DMS 273 (cell line): ENCODE measurements at regions not wholly inside any gene's neighbourhood (a gene's known extent, or its start where the extent isn't known, plus 50 kb on each side); places are given as distances from the start of the nearest gene placed in this dataset.
"Not testable (repeated sequence)": the region's sequence is repeated elsewhere in the genome, so short reads cannot be mapped to it uniquely, and the experiment has no call there.

Experiments
- DNase-seq: peaks from one replicate; lab custom pipeline; 2025; ENCODE audit not compliant: unreplicated experiment; lab: John Stamatoyannopoulos, UW

DNA sequence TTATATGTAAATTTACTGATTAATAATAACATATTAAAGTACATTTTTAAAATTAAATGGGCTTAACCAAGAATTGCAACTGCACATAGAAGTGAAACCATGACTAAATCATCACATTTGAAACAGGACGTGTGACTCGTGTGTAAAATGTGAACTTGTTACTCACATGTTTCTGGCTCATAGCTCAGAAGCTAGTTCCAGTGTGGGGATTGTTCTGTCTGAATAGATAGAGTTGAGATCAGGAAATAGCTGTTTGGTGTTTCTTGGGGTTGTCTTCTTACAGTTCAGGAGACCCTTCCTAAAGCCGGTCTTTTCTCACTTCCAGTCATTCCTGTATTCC is 130.9 kb downstream of the LAT start:
- DNase-seq: not testable (repeated sequence)

DNA sequence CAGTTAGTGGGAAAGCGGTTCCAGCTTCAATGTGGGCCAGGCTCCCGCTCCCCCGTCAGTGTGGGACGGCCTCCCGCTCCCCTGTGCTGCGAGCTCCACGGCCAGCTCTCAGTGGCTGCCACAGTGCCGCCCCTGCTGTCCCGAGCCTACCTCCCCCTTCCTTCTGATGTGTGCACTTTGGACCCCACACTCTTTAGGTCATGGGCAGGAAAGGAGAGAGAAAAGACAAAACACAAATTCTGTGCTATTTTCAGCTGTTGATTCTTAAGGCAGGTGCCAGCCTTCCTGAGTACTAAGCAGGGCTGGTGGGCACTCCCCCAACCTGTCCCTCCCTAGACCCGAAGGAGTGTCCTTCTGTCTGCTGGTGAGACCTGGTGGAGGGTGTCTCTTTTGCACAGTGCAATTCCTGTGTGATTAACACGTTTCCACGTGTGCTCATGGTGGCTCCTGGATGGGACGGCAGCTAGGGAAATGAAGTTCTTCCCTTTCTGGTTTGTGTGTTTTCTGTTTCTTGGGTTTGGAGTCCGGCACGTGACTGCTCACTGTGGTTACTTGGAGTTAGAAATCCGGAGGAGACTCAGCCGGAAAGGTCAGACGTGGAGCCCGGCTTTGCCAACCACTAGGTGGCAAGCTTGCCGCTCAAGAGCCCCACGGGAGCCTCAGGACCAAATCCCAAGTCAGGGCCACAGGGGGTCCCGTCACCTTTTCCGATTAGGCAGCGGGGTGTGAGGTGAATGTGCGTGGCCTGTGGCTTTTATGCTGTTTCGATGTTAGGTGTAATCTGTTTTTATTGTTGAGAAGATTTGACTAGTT is 130.3 kb downstream of the LAT start:
- DNase-seq: peak; percentile 53

- DNase-seq: no peak
Observed at GRCh38 chr16:29114574-29114973, 129.7 kb downstream of the LAT start.

GRCh38 chr16:29113446-29113845 is 128.6 kb downstream of the LAT start:
- not testable (repeated sequence) for DNase-seq

- DNase-seq: no peak
Observed at GRCh38 chr16:29112755-29113347, 128.0 kb downstream of the LAT start.

GRCh38 chr16:29111901-29112680 is 127.2 kb downstream of the LAT start:
- DNase-seq: not testable (repeated sequence)

- no peak for DNase-seq
Observed at GRCh38 chr16:29111421-29111820, 126.6 kb downstream of the LAT start.

DNA sequence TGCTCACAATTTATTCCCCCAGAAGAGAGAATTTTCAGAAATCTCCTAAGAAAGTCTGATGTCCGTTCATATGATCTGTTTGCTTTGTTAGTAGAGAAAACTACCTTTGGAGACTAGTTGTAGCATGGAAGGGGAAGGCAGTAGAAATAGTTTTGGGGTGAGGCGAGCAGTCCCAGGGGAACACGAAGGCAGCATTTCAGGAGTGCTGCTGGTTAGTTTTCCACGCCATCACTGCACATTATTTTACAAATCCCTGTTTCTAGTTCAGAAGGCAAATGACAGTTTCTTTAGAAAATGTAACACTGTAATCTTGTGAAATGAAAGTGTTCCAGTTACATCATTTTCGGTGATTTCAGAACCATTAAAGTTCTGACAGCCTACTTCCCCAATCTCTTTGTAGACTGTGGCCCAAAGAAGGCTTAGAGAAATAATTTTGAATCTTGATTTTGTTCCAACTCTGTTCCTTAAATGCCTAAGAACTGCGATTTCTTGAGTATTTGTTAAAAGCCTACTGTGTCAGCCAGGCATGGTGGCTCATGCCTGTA is 123.8 kb downstream of the LAT start:
- DNase-seq: not testable (repeated sequence)

GRCh38 chr16:29107299-29107698 is 122.4 kb downstream of the LAT start:
- peak; percentile 39 for DNase-seq

GRCh38 chr16:29106259-29106908 is 121.5 kb downstream of the LAT start:
- DNase-seq: not testable (repeated sequence)

DNA sequence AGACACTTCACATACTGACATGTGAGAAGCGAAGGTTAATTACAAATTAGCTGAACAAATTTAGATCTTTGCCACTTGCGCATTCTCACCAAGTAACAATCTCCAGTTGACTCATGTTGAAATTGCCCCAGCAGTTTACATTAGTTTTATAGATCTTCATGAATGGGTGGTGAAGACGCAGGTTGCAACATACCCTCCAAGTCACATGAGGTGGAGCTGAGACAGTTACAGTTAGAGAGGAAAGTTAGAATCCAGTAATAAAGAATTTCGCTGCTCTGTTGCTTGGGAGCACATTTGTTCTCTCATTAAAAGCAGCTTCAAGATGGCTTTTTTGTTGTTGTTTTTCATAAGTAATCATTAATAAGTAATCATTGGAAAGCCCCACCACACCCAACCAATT is 119.7 kb downstream of the LAT start:
- not testable (repeated sequence) for DNase-seq

DNA sequence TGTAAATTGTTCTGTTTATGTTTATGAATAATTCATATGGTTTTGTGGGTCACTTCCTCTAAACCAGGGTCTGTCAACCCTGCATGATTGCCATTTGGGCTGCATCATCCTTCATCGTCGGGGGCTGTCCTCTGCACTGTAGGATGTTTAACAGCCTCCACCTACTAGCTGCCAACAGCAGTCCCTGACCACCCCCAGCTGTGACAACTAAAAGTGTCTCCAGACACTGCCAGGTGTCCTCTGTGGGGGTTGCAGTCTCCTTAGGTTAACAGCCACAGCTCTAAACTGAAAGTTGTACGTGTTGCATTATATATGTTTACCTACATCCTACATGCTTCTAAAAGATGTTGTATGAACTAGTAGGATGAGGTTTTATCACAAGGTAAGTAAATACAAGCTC is 113.1 kb downstream of the LAT start:
- not testable (repeated sequence) for DNase-seq

- not testable (repeated sequence) for DNase-seq
Observed at GRCh38 chr16:29094729-29095624, 110.1 kb downstream of the LAT start.

DNA sequence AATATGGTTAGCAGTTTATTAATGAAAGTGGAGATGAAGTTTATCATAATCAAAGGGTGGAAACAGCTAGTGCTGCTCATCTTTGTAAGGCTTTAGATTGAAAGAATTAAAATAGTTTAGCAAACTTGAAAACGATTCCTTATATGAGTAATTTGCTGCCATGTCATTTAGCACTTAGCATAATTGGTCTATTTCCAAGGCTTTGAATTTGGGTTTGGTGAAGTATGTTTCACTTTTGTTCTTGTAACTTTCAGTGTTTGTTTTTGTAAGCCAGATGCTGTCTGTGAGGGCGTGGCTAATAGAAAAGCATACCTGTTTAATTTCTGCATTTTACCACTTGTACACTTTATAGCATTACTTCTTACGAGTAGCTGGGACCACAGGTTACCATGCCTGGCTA is 109.5 kb downstream of the LAT start:
- not testable (repeated sequence) for DNase-seq

DNA sequence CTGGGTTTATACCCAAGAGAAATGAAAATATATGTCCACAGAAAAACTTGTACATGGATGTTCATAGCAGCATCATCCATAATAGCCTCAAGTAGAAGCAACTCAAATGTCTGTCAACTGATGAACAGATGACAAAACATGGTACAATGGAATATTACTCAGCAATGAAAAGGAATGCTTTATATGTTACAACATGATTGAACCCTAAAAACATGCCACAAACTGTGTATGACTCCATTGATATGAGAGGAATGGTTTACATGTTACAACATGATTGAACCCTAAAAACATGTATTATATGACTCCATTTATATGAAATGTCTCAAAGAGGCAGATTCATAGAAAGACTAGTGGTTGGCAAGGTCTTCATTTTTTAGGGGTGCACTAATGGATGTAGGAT is 104.8 kb downstream of the LAT start:
- DNase-seq: not testable (repeated sequence)

DNA sequence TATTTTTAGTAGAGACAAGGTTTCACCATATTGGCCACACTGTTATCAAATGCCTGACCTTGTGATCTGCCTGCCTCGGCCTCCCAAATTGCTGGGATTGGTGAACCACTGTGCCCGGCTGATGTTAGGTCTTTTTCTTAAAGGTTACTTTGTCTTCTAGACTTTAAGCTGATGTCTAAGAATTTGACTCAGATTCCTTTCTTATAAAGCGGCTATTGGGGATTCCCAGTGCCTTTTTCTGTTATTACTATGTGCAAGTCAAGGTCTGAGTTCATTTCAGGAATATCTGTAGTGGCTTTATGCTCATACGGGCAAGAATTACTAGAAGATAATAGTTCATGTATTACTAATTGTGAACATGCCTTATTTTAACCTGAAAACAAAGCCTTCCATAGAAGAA is 102.8 kb downstream of the LAT start:
- not testable (repeated sequence) for DNase-seq

DNA sequence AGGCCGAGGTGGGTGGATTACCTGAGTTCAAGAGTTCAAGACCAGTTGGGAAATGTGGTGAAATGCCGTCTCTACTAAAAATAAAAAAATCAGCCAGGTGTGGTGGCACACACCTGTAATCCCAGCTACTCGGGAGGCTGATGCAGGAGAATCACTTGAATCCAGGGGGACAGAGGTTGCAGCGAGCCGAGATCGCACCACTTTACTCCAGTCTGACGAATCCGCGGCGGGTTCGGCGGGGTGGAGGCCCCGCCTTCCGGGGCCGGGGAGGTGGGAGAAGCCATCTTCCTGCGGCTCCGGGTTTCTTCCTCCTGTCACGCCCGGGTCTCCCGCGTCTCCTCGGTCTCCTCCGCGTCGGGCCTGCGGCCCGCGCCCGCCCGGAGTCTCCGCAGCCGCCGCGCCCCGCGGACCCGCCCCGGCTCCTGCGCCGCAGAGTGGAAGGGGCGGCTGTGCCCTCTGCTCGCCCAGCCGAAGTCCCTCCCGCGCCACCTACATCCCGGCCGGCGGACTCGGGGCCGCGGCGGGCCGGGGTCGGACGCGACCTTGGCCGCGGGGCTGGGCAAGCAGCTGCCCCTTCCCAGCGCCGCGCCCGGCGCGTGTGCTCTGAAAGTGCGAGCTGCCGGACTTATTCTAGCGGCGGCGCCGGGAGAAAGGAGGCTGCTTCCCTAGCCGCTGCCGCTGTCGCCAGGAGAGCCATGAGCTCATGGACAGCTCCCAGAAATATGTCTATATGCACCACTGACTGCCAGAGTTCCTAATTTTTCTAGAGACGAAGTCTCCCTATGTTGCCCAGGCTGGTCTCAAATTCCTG is 97.2 kb downstream of the LAT start:
- DNase-seq: peak; percentile 52

DNA sequence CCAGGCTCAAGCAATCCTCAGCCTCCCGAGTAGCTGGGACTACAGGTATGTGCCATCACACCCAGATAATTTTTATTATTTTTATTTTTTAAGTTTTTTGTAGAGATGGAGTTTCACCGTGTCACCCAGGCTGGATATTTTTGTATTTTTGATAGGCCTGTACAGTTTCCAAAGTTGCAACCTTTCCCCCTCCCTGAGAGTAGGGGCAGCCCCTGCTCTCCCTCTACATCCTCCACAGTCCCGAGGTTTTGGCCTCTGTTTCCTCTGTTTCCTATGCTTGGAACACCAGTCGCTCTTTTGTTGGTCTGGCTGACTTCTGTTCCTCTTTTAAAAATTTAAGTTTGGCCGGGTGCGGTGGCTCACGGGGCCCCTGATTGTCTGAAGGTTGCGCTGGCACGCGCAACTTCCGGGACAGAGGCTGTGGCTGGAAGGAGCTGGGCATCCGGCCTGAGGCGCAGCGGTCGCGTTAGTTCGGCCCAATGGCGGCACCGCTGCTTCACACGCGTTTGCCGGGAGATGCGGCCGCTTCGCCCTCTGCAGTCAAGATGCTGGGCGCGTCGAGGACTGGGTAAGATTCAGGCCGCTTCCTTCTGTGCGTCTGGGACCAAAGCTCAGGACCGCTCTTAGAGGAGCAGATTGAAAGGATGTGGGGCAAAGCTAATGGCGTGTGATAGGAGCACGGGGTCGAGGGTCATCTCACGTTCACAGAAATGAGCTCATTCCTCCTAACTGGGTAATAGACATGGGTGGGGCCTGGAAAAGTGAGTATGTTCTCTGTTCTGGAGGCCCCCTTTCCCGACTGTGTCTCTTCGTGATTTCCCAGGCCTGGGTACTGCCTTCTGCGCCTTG is 89.9 kb downstream of the LAT start:
- DNase-seq: not testable (repeated sequence)
